WTC11 (cell line): ENCODE measurements at regions not wholly inside any gene's neighbourhood (a gene's known extent, or its start where the extent isn't known, plus 50 kb on each side); places are given as distances from the start of the nearest gene placed in this dataset.

Source experiments
- GABPB1 ChIP-seq: sonication (generic); formaldehyde crosslinking; IDR thresholded peaks from 2 replicates; pipeline ENCODE4 v1.8.1; 2023; ENCODE audit warnings: mild to moderate bottlenecking, missing genetic modification reagents
- JUN ChIP-seq: sonication (generic); formaldehyde crosslinking; IDR thresholded peaks from 2 replicates; pipeline ENCODE4 v1.8.0; 2023; ENCODE audit warnings: mild to moderate bottlenecking, missing genetic modification reagents
- ZNF281 ChIP-seq: sonication (generic); formaldehyde crosslinking; IDR thresholded peaks from 2 replicates; pipeline ENCODE4 v1.8.0; 2023; ENCODE audit warnings: mild to moderate bottlenecking, missing genetic modification reagents

DNA sequence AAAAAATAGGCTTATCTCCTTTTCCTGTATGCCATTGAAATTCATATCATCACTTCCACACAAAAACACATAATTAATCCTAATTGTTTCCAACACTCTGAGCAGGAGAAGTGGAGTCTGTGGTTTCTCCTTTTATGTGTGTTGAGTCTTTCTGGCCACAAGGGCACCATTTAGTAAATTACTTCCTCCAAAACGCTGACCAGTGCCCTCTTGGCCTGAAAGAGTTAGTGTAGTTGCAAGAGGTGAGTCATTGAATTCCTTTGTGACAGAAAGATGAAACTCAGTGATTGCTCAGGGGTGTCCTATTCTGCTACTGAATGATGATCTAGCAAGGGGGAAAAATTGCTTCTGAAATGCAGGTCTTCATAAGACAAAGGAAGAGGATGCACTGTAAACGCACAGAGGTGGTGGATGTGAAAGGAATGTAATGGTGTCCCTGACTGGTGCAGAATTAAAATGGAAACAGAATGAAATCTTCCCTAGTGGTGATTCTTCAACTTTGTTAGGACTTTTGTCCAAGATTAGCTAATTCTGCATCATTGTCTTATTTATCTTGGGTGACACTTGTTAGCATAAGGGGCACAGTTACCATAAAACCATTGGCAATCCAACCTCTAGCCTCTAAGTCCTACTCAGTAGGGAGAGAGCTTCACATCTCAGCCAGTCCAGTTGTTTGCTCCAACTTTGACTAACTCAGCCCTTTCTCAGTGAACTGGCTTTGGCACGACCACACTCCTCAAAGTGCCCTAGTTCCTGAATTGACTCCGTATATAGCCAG lies 208.4 kb upstream of the NANOGP8 start:
- TF ChIP-seq ZNF281 (CRISPR knock-in tag) (no peak), JUN (no peak), GABPB1 (CRISPR knock-in tag) (no peak)
